GM12878 (cell line): ENCODE measurements at regions not wholly inside any gene's neighbourhood (a gene's known extent, or its start where the extent isn't known, plus 50 kb on each side); places are given as distances from the start of the nearest gene placed in this dataset.

ENCODE experiments used
- ATAC-seq: fragments of 200-7000 bp; cut with Tn5 transposase; 3 replicates; pipeline ENCODE4 v1.9.1; 2020; ENCODE audit warnings: mild to moderate bottlenecking, moderate library complexity
- BruUV-seq: library from RNA; stranded (reverse); fragments of 400-500 nt; replicated peaks from 2 replicates; lab custom pipeline; 2021; lab: Mats Ljungman, UMichigan
- CTCF ChIA-PET: fragments of 300-600 bp; sonication (Branson Sonifier 250); formaldehyde crosslinking; extraction: SDS; loops from one replicate; lab custom pipeline; 2021; ENCODE audit warnings: inconsistent platforms; lab: Yijun Ruan, JAX
- POLR2A ChIA-PET: fragments of 350-600 bp; formaldehyde crosslinking; extraction: SDS; loops from one replicate; lab custom pipeline; 2021; ENCODE audit warnings: inconsistent platforms; lab: Charles Lee
- RAD21 ChIA-PET: fragments of 300-600 bp; sonication (Branson Sonifier 250); formaldehyde crosslinking; loops from one replicate; lab custom pipeline; 2023; ENCODE audit warnings: antibody characterized with exemption; ENCODE audit not compliant: unreplicated experiment; lab: Charles Lee
- SMC1A ChIA-PET: fragments of 300-600 bp; sonication (Branson Sonifier 250); formaldehyde crosslinking; loops from one replicate; lab custom pipeline; 2023; ENCODE audit not compliant: unreplicated experiment, uncharacterized antibody; lab: Charles Lee
- DNase-seq: peaks from one replicate; pipeline ENCODE4 v3.0.0-alpha.2; 2011; ENCODE audit warnings: low read depth, low spot score
- FAIRE-seq: peaks from 3 replicates; lab custom pipeline; 2011; peaks lifted over from hg19 to GRCh38; lab: Jason Lieb, UNC
- H2AFZ ChIP-seq: 2 replicates; pipeline ENCODE4 v1.6.0; 2011; ENCODE audit warnings: low read depth, low read length, control low read depth; ENCODE audit not compliant: control insufficient read depth
- H3K27ac ChIP-seq: 2 replicates; pipeline ENCODE4 v1.5.1; 2011; ENCODE audit warnings: control low read depth; ENCODE audit not compliant: control insufficient read depth, insufficient read depth
- H3K27me3 ChIP-seq, 2 experiments: replicated peaks in 1 of 2; 2 replicates each; pipeline versions ENCODE4 v1.6.0 to v1.6.1; 2011; ENCODE audit warnings: low read length in 1 of 2; ENCODE audit not compliant: control insufficient read depth in 2 of 2, insufficient read depth in 2 of 2
- H3K36me3 ChIP-seq, 2 experiments: 2 replicates each; pipeline ENCODE4 v1.5.1; 2011; ENCODE audit warnings: low read length in 1 of 2; ENCODE audit not compliant: control insufficient read depth in 2 of 2, insufficient read depth in 2 of 2
- H3K4me1 ChIP-seq: 2 replicates; pipeline ENCODE4 v1.6.1; 2011; ENCODE audit warnings: mild to moderate bottlenecking, low read length, moderate library complexity, mixed read lengths; ENCODE audit not compliant: control insufficient read depth, insufficient read depth
- H3K4me2 ChIP-seq: 2 replicates; pipeline ENCODE4 v1.6.0; 2011; ENCODE audit warnings: control low read depth; ENCODE audit not compliant: control insufficient read depth, insufficient read depth
- H3K4me3 ChIP-seq: fragments of 200-600 bp; sonication (generic); 2 replicates; pipeline ENCODE4 v1.5.1; 2016
- H3K79me2 ChIP-seq: 2 replicates; pipeline ENCODE4 v1.6.0; 2011; ENCODE audit warnings: low read length; ENCODE audit not compliant: control insufficient read depth, insufficient read depth
- H3K9ac ChIP-seq: 2 replicates; pipeline ENCODE4 v1.8.0; 2011; ENCODE audit warnings: low read length, control low read depth, mixed read lengths; ENCODE audit not compliant: control insufficient read depth, insufficient read depth
- H3K9me3 ChIP-seq: replicated peaks from 3 replicates; pipeline ENCODE4 v1.5.1; 2011; ENCODE audit warnings: mild to moderate bottlenecking, low read length; ENCODE audit not compliant: control insufficient read depth, insufficient read depth
- H4K20me1 ChIP-seq: 2 replicates; pipeline ENCODE4 v1.6.0; 2011; ENCODE audit not compliant: control insufficient read depth, insufficient read depth
- BACH1 ChIP-seq: fragments of 450-650 bp; IDR thresholded peaks from 2 replicates; pipeline ENCODE4 v1.6.1; 2017; ENCODE audit warnings: mild to moderate bottlenecking, borderline replicate concordance
- CHD1 ChIP-seq: IDR thresholded peaks from 2 replicates; pipeline ENCODE4 v1.6.1; 2012; ENCODE audit warnings: low read depth, low read length, improper control_type of control experiment
- EP300 ChIP-seq, 2 experiments: fragments of 150-350 bp in 1 of 2; IDR thresholded peaks; 2 replicates each; pipeline ENCODE4 v1.6.1; 2011 to 2012; ENCODE audit warnings: low read depth in 2 of 2, low read length in 2 of 2, borderline replicate concordance in 1 of 2, improper control_type of control experiment in 1 of 2, inconsistent platforms in 1 of 2; ENCODE audit not compliant: control insufficient read depth in 1 of 2
- GATAD2B ChIP-seq: fragments of 450-650 bp; conservative IDR thresholded peaks from 2 replicates; pipeline ENCODE4 v1.6.1; 2017; ENCODE audit warnings: low read depth, mild to moderate bottlenecking, moderate library complexity
- HCFC1 ChIP-seq: fragments of 150-350 bp; IDR thresholded peaks from 2 replicates; pipeline ENCODE4 v1.6.1; 2014; ENCODE audit warnings: low read length
- MEF2A ChIP-seq: IDR thresholded peaks from 2 replicates; pipeline ENCODE4 v1.6.1; 2011; ENCODE audit warnings: low read depth, mild to moderate bottlenecking, low read length, moderate library complexity; ENCODE audit not compliant: insufficient read depth
- MYB ChIP-seq: fragments of 150-350 bp; IDR thresholded peaks from 2 replicates; pipeline ENCODE4 v1.6.1; 2014; ENCODE audit warnings: mild to moderate bottlenecking, low read depth, low read length, borderline replicate concordance
- POLR2A ChIP-seq: IDR thresholded peaks from 2 replicates; pipeline ENCODE4 v1.6.1; 2011; ENCODE audit warnings: low read depth, mild to moderate bottlenecking, low read length
- RAD21 ChIP-seq: IDR thresholded peaks from 2 replicates; pipeline ENCODE4 v1.6.1; 2011; ENCODE audit warnings: mild to moderate bottlenecking, low read depth, low read length, moderate library complexity; ENCODE audit not compliant: insufficient read depth
- RUNX3 ChIP-seq: IDR thresholded peaks from 2 replicates; pipeline ENCODE4 v1.6.1; 2012; ENCODE audit warnings: low read length, inconsistent platforms
- SIX5 ChIP-seq: IDR thresholded peaks from 2 replicates; pipeline ENCODE4 v1.6.1; 2011; ENCODE audit warnings: mild to moderate bottlenecking, low read depth, low read length, moderate library complexity; ENCODE audit not compliant: severe bottlenecking
- SREBF1 ChIP-seq: IDR thresholded peaks from 2 replicates; pipeline ENCODE4 v1.6.1; 2012; ENCODE audit warnings: mild to moderate bottlenecking, low read length
- SREBF2 ChIP-seq: IDR thresholded peaks from 2 replicates; pipeline ENCODE4 v1.6.1; 2012; ENCODE audit warnings: mild to moderate bottlenecking, low read length
- ZNF384 ChIP-seq: IDR thresholded peaks from 2 replicates; pipeline ENCODE4 v1.6.1; 2012; ENCODE audit warnings: low read depth, mild to moderate bottlenecking, low read length, improper control_type of control experiment, borderline replicate concordance
- WGBS: methylation state at CpG from one replicate; pipeline ENCODE4 v1.1.6; 2016; ENCODE audit warnings: low lambda C conversion rate; ENCODE audit not compliant: insufficient replicate concordance, insufficient coverage; ENCODE audit errors: missing lambda C conversion rate; 5-methylcytosine and 5-hydroxymethylcytosine counted together
- in situ Hi-C: fragments of 300-500 bp; cut with MboI; formaldehyde crosslinking; loops from 9 replicates; pipeline ENCODE4 v1.14.3; 2018; ENCODE audit warnings: mixed read lengths
- intact Hi-C: fragments of 100-400 bp; cut with micrococcal nuclease; formaldehyde crosslinking; loops from one replicate; pipeline ENCODE4 v1.14.2; 2022; ENCODE audit not compliant: unreplicated experiment
- TF ChIP-seq, protein P1 (sequence below), 3 experiments: IDR thresholded peaks in 2 of 3; conservative IDR thresholded peaks in 1 of 3; 2 replicates each; pipeline ENCODE4 v1.5.1; 2011; ENCODE audit warnings: low read depth in 3 of 3, low read length in 3 of 3, mild to moderate bottlenecking in 3 of 3, control low read depth in 2 of 3, moderate library complexity in 2 of 3, inconsistent platforms in 1 of 3, mixed read lengths in 1 of 3; ENCODE audit not compliant: control insufficient read depth in 2 of 3, insufficient read depth in 1 of 3; ENCODE audit errors: extremely low read depth in 1 of 3
- TF ChIP-seq, protein P2 (sequence below): fragments of 450-650 bp; IDR thresholded peaks from 2 replicates; pipeline ENCODE4 v1.6.1; 2017; ENCODE audit warnings: mild to moderate bottlenecking, low read depth, inconsistent platforms; ENCODE audit not compliant: poor library complexity, severe bottlenecking
- TF ChIP-seq, protein P3 (sequence below): fragments of 450-650 bp; formaldehyde crosslinking; IDR thresholded peaks from 2 replicates; pipeline ENCODE4 v1.5.0; 2022; ENCODE audit warnings: mild to moderate bottlenecking, missing genetic modification characterization

DNA sequence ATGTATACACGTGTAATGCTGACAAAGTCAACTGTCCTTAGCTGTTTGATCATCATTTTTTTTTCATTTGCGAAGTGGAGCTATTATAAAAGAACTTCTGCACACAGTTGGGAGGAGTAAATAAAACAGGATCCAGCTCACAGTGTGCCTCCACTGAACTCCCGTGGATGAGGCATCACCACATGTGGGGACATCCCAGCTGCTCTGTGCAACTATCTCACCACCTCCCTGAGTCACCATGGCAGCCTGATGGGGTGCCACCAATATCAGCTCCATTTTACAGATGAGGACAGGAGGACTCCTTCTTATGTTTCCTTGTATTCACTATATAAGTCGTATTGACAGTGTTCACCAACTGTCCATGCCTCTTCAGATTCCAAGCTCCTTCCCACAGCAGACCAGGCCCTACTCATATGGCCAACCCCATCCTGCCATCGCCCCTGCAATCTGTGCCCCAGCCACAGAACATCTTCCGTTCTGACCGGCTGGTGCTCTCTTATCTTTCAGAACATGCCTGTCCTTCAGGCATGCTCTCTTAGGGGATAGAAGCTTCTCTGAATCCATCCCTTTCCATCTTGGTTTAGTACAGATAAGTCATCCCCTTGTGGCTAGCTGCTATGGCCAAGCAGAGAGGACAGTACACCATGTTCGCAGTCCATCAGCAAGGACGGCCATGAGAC, 288.1 kb downstream of the RNF144A start:
- intact Hi-C loops: loop anchor here (10.0 kb wide), 2 partner anchors 470 to 800 kb away; no protein-coding TSS in a partner anchor
- SMC1A ChIA-PET: interaction anchor here (0.7 to 2.4 kb wide), 9 partner anchors 8 to 1558 kb away, joined by 3 to 8 read pairs (median 3); no protein-coding TSS in a partner anchor
- TF ChIP-seq GATAD2B (no peak), ZNF384 (no peak), SREBF1 (no peak), POLR2A (no peak), RUNX3 (no peak), RAD21 (no peak), HCFC1 (no peak), EP300 (IDR thresholded peaks at IDR 0.05; ENCODE audit: borderline replicate concordance in 1 of 2, control insufficient read depth in 1 of 2, low read depth in 2 of 2, low read length in 2 of 2) (no peak), SREBF2 (no peak), CHD1 (no peak), SIX5 (no peak), MEF2A (no peak), MYB (no peak), BACH1 (no peak)
- TF ChIP-seq, protein P1, sequence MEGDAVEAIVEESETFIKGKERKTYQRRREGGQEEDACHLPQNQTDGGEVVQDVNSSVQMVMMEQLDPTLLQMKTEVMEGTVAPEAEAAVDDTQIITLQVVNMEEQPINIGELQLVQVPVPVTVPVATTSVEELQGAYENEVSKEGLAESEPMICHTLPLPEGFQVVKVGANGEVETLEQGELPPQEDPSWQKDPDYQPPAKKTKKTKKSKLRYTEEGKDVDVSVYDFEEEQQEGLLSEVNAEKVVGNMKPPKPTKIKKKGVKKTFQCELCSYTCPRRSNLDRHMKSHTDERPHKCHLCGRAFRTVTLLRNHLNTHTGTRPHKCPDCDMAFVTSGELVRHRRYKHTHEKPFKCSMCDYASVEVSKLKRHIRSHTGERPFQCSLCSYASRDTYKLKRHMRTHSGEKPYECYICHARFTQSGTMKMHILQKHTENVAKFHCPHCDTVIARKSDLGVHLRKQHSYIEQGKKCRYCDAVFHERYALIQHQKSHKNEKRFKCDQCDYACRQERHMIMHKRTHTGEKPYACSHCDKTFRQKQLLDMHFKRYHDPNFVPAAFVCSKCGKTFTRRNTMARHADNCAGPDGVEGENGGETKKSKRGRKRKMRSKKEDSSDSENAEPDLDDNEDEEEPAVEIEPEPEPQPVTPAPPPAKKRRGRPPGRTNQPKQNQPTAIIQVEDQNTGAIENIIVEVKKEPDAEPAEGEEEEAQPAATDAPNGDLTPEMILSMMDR (IDR thresholded peaks at IDR 0.05 in 2 of 3, conservative IDR thresholded peaks at IDR 0.05 in 1 of 3; ENCODE audit: control insufficient read depth in 2 of 3, extremely low read depth in 1 of 3, insufficient read depth in 1 of 3, low read depth in 3 of 3, low read length in 3 of 3): no peak
- TF ChIP-seq, protein P2, sequence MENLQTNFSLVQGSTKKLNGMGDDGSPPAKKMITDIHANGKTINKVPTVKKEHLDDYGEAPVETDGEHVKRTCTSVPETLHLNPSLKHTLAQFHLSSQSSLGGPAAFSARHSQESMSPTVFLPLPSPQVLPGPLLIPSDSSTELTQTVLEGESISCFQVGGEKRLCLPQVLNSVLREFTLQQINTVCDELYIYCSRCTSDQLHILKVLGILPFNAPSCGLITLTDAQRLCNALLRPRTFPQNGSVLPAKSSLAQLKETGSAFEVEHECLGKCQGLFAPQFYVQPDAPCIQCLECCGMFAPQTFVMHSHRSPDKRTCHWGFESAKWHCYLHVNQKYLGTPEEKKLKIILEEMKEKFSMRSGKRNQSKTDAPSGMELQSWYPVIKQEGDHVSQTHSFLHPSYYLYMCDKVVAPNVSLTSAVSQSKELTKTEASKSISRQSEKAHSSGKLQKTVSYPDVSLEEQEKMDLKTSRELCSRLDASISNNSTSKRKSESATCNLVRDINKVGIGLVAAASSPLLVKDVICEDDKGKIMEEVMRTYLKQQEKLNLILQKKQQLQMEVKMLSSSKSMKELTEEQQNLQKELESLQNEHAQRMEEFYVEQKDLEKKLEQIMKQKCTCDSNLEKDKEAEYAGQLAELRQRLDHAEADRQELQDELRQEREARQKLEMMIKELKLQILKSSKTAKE: no peak
- TF ChIP-seq, protein P3, sequence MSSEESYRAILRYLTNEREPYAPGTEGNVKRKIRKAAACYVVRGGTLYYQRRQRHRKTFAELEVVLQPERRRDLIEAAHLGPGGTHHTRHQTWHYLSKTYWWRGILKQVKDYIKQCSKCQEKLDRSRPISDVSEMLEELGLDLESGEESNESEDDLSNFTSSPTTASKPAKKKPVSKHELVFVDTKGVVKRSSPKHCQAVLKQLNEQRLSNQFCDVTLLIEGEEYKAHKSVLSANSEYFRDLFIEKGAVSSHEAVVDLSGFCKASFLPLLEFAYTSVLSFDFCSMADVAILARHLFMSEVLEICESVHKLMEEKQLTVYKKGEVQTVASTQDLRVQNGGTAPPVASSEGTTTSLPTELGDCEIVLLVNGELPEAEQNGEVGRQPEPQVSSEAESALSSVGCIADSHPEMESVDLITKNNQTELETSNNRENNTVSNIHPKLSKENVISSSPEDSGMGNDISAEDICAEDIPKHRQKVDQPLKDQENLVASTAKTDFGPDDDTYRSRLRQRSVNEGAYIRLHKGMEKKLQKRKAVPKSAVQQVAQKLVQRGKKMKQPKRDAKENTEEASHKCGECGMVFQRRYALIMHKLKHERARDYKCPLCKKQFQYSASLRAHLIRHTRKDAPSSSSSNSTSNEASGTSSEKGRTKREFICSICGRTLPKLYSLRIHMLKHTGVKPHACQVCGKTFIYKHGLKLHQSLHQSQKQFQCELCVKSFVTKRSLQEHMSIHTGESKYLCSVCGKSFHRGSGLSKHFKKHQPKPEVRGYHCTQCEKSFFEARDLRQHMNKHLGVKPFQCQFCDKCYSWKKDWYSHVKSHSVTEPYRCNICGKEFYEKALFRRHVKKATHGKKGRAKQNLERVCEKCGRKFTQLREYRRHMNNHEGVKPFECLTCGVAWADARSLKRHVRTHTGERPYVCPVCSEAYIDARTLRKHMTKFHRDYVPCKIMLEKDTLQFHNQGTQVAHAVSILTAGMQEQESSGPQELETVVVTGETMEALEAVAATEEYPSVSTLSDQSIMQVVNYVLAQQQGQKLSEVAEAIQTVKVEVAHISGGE: no peak

More for the DNA sequence above, 288.1 kb downstream of the RNF144A start:
- Histone ChIP-seq H3K4me1 (no peaks in the 10 kb centered on the region), H3K79me2 (no peaks in the 10 kb centered on the region), H4K20me1 (no peaks in the 10 kb centered on the region), H2AFZ (no peak overlapping the region), H3K36me3 (no peaks in the 10 kb centered on the region), H3K4me3 (no peak overlapping the region), H3K9me3 (no peaks in the 10 kb centered on the region), H3K9ac (no peak overlapping the region), H3K27ac (no peak overlapping the region), H3K4me2 (no peak overlapping the region), H3K27me3 (no peaks in the 10 kb centered on the region)
- ATAC-seq (no peak), FAIRE-seq (no peak), DNase-seq (no peak)
- BruUV-seq: no TSS peak
- CTCF ChIA-PET: interaction anchor here (0.6 to 2.7 kb wide), 9 partner anchors 8 to 1354 kb away, joined by 3 to 9 read pairs (median 3); no protein-coding TSS in a partner anchor
- RAD21 ChIA-PET: interaction anchor here (1.0 to 1.8 kb wide), 3 partner anchors 108 to 1555 kb away, joined by 3 to 4 read pairs (median 4); no protein-coding TSS in a partner anchor
- 53% methylated on average over 9 of the region's 9 CpGs for WGBS
- in situ Hi-C loops: no loop called here
- POLR2A ChIA-PET: interaction anchor here (0.5 to 1.9 kb wide), 3 partner anchors 8 to 505 kb away, joined by 3 to 5 read pairs (median 3); no protein-coding TSS in a partner anchor
